ENCODE measurements at regions not wholly inside any gene's neighbourhood (a gene's known extent, or its start where the extent isn't known, plus 50 kb on each side); places are given as distances from the start of the nearest gene placed in this dataset.

- DNase-seq (ENCODE audit: low read depth): no peak
- TF ChIP-seq CTCF (conservative IDR thresholded peaks at IDR 0.05; ENCODE audit: low read depth, low read length): peak; percentile 61
These were observed 260.4 kb upstream of the P2RY1 start for GRCh38 chr3:152574461-152575079.

GRCh38 chr3:152578769-152579168, 256.2 kb upstream of the P2RY1 start:
- no peak overlapping the region for H3K4me3 ChIP-seq (ENCODE audit: low read length)
- no peak for DNase-seq (ENCODE audit: low read depth)
- no peak for TF ChIP-seq CTCF (conservative IDR thresholded peaks at IDR 0.05; ENCODE audit: low read depth, low read length)

More at GRCh38 chr3:152574461-152575079, 260.4 kb upstream of the P2RY1 start:
- H3K4me3 ChIP-seq (ENCODE audit: low read length): no peak overlapping the region

DNA sequence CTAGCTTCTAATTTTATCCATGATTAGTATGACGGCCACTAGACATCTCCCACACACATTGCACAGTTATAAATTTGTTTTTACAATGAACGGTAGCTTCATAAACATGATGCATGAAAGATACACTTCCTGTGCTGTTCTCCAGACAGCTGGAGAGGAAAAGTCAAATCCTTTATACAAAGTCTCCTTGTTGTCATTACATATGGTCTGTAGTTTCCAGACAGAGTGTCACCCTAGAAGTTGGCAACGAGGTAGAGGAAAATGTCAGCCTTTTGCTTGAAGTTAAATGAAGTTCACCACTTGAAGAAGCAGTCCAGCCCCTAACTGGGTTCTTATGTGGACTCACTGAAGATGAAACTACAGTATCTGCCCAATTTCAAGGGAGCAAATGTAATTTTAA, 253.0 kb upstream of the P2RY1 start:
- no peak for TF ChIP-seq CTCF (conservative IDR thresholded peaks at IDR 0.05; ENCODE audit: low read depth, low read length)
- no peak overlapping the region for H3K4me3 ChIP-seq (ENCODE audit: low read length)
- DNase-seq (ENCODE audit: low read depth): no peak

DNA sequence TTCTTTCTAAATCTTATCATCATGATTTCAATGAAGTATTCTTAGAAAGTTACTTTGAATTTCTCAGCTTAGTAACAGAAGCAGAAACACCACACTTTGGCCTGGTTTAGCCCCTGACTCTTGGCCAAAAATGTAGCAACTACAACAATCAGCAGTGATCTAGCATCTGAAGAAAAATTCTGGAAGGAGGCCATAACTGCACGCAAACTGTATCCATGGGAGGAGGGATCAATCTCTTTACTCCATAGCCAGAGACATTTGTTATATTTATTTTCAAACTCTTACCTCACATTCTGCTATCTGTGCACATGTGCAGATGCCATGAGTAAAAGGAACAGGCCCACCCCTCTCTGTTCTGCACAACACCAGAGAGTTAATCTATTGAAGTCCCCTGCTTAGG, 251.0 kb upstream of the P2RY1 start:
- no peak for TF ChIP-seq CTCF (conservative IDR thresholded peaks at IDR 0.05; ENCODE audit: low read depth, low read length)
- no peak overlapping the region for H3K4me3 ChIP-seq (ENCODE audit: low read length)
- peak; percentile 16 for DNase-seq (ENCODE audit: low read depth)

DNA sequence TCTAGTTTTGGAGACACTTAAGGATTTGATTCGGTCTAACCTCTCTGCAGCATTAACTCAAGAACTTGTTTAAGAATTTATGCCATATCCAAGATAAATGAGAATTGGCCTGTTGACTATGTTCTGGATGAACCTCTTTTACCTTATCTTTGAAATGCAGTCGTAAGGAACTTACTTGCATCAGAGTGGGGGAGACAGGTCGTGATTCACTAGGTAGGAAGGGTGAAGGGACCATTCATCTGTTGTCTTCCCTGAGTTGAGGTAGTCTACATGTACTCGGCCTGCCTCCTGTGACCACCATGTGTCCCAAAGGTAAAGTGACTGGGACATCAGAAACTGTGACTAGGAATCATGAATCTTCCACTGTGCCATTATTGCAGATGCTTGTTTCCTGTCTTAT, 248.0 kb upstream of the P2RY1 start:
- no peak for DNase-seq (ENCODE audit: low read depth)
- H3K4me3 ChIP-seq (ENCODE audit: low read length): no peak overlapping the region
- no peak for TF ChIP-seq CTCF (conservative IDR thresholded peaks at IDR 0.05; ENCODE audit: low read depth, low read length)

DNA sequence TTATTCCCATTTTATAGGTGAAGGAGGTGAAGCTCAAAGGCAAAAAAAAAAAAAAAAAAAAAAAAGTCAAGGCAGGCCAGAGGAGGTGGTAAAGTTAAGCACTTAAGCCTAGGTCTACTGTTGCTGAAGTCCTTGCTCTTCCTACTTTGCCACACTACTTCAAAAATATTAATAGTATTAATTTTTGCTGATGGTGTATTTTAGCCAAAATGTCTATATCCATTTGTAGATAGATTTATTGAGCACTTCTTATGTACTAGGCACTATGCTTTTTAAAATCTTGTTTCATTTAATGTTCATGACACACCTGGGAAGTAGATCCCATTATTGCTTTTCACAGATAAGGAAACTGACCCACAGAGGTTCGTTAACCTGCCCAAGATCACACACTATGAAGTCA, 247.1 kb upstream of the P2RY1 start:
- H3K4me3 ChIP-seq (ENCODE audit: low read length): no peak overlapping the region
- TF ChIP-seq CTCF (conservative IDR thresholded peaks at IDR 0.05; ENCODE audit: low read depth, low read length): no peak
- no peak for DNase-seq (ENCODE audit: low read depth)

DNA sequence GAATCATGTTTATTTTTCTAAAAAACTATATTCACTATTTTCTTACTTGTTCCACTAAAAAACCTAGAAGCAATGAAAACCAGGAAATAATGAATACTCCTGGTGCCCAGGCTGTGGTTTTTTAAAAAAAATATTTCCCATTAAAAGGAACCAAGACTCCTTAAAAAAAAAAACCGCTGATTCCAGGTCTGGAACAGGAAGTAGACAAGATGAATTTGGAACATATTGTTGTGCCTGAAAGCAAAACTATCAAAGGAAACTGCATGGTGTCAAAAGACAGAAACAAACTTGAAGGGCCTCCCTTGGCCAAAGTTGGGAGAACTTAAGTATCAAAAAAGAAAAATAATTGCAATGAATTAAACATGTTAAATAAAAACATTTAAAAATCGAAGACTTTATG, 245.3 kb upstream of the P2RY1 start:
- TF ChIP-seq CTCF (conservative IDR thresholded peaks at IDR 0.05; ENCODE audit: low read depth, low read length): no peak
- DNase-seq (ENCODE audit: low read depth): no peak
- no peak overlapping the region for H3K4me3 ChIP-seq (ENCODE audit: low read length)
